ENCODE measurements at regions not wholly inside any gene's neighbourhood (a gene's known extent, or its start where the extent isn't known, plus 50 kb on each side); places are given as distances from the start of the nearest gene placed in this dataset.

DNA sequence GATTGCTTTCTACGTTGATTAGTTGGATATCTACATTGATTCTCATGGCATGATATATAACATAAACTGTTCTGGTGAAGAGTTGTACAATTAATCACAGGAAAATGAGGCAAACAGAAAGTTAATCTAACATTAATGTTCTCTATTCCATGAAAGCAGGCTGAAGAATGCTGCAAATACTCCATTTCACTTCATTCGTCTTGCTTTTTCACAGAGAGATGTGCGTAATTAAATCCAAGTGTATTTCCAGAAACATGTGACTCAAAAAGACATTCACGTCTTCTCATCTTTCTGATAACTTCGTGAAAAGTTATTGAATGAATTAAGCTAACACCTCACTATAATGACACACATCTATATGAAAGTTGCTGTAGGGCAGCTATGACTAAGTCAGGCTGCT lies 1471.5 kb downstream of the DPP10 start:
- TF ChIP-seq, protein P1, sequence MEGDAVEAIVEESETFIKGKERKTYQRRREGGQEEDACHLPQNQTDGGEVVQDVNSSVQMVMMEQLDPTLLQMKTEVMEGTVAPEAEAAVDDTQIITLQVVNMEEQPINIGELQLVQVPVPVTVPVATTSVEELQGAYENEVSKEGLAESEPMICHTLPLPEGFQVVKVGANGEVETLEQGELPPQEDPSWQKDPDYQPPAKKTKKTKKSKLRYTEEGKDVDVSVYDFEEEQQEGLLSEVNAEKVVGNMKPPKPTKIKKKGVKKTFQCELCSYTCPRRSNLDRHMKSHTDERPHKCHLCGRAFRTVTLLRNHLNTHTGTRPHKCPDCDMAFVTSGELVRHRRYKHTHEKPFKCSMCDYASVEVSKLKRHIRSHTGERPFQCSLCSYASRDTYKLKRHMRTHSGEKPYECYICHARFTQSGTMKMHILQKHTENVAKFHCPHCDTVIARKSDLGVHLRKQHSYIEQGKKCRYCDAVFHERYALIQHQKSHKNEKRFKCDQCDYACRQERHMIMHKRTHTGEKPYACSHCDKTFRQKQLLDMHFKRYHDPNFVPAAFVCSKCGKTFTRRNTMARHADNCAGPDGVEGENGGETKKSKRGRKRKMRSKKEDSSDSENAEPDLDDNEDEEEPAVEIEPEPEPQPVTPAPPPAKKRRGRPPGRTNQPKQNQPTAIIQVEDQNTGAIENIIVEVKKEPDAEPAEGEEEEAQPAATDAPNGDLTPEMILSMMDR (IDR thresholded peaks at IDR 0.05; ENCODE audit: low read depth, low read length, missing input control), result no peak
- TF ChIP-seq TAF1 (conservative IDR thresholded peaks at IDR 0.05) (no peak), YY1 (IDR thresholded peaks at IDR 0.05) (no peak), JUND (IDR thresholded peaks at IDR 0.05) (no peak), RAD21 (IDR thresholded peaks at IDR 0.05) (no peak), GABPA (IDR thresholded peaks at IDR 0.05 in 1 of 2, conservative IDR thresholded peaks at IDR 0.05 in 1 of 2) (no peak), RXRA (IDR thresholded peaks at IDR 0.05) (no peak), SP1 (IDR thresholded peaks at IDR 0.05) (no peak)
- TF ChIP-seq, protein P2, sequence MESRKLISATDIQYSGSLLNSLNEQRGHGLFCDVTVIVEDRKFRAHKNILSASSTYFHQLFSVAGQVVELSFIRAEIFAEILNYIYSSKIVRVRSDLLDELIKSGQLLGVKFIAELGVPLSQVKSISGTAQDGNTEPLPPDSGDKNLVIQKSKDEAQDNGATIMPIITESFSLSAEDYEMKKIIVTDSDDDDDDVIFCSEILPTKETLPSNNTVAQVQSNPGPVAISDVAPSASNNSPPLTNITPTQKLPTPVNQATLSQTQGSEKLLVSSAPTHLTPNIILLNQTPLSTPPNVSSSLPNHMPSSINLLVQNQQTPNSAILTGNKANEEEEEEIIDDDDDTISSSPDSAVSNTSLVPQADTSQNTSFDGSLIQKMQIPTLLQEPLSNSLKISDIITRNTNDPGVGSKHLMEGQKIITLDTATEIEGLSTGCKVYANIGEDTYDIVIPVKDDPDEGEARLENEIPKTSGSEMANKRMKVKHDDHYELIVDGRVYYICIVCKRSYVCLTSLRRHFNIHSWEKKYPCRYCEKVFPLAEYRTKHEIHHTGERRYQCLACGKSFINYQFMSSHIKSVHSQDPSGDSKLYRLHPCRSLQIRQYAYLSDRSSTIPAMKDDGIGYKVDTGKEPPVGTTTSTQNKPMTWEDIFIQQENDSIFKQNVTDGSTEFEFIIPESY (IDR thresholded peaks at IDR 0.05), result no peak
- TF ChIP-seq, protein P3, sequence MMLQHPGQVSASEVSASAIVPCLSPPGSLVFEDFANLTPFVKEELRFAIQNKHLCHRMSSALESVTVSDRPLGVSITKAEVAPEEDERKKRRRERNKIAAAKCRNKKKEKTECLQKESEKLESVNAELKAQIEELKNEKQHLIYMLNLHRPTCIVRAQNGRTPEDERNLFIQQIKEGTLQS (IDR thresholded peaks at IDR 0.05), result no peak
- TF ChIP-seq, protein P4, sequence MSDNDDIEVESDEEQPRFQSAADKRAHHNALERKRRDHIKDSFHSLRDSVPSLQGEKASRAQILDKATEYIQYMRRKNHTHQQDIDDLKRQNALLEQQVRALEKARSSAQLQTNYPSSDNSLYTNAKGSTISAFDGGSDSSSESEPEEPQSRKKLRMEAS (IDR thresholded peaks at IDR 0.05), result no peak
